ENCODE measurements at regions not wholly inside any gene's neighbourhood (a gene's known extent, or its start where the extent isn't known, plus 50 kb on each side); places are given as distances from the start of the nearest gene placed in this dataset.

GRCh38 chr5:145636371-145636770, 198.8 kb downstream of the PRELID2 start:
- Histone ChIP-seq H3K4me3 (no peak overlapping the region), H3K4me1 (peaks cover 0 to 9% (median 3%) of the 10 kb centered on the region in 4 donors), H3K9me3 (peaks cover 0 to 4% (median under 1%) of the 10 kb centered on the region in 4 donors), H3K36me3 (no peaks in the 10 kb centered on the region), H3K27me3 (no peaks in the 10 kb centered on the region), H3K27ac (no peak overlapping the region)
- TF ChIP-seq POLR2AphosphoS5 (IDR thresholded peaks at IDR 0.05) (no peak), EP300 (IDR thresholded peaks at IDR 0.05) (no peak), POLR2A (IDR thresholded peaks at IDR 0.05) (no peak)
- TF ChIP-seq, protein P1, sequence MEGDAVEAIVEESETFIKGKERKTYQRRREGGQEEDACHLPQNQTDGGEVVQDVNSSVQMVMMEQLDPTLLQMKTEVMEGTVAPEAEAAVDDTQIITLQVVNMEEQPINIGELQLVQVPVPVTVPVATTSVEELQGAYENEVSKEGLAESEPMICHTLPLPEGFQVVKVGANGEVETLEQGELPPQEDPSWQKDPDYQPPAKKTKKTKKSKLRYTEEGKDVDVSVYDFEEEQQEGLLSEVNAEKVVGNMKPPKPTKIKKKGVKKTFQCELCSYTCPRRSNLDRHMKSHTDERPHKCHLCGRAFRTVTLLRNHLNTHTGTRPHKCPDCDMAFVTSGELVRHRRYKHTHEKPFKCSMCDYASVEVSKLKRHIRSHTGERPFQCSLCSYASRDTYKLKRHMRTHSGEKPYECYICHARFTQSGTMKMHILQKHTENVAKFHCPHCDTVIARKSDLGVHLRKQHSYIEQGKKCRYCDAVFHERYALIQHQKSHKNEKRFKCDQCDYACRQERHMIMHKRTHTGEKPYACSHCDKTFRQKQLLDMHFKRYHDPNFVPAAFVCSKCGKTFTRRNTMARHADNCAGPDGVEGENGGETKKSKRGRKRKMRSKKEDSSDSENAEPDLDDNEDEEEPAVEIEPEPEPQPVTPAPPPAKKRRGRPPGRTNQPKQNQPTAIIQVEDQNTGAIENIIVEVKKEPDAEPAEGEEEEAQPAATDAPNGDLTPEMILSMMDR (IDR thresholded peaks at IDR 0.05): no peak
- peak in 1 of 2 donors; percentile 30 for DNase-seq
- intact Hi-C loops (cut with DNase I; ENCODE audit: low total_unique reads): no loop called here

DNA sequence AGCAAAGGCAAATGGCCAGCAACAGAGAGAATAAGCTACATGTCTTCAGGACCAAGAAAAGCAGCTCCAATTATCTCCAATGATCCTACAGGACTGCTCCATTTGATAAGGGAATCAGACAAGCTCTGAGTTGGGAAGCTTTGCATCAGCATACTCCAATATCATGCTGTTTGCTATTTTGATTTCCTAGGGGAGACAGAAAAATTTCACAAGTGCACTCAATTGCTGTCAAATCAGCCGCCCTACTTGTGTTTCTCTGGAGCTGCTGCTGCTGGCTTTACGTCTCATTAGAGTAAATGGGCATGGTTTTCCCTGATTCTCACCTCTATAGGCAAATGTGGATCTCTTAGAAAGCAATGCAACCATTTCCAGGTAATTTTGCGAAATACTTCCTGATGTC, 201.7 kb downstream of the PRELID2 start:
- H3K9me3 ChIP-seq: no peaks in the 10 kb centered on the region
- intact Hi-C loops (cut with DNase I; ENCODE audit: low total_unique reads): no loop called here
- H3K4me1 ChIP-seq: peaks cover 0 to 9% (median 3%) of the 10 kb centered on the region in 4 donors
- no peak overlapping the region for H3K4me3 ChIP-seq
- DNase-seq: no peak
- H3K27ac ChIP-seq: no peak overlapping the region
- TF ChIP-seq, protein P1 (IDR thresholded peaks at IDR 0.05): no peak
- no peak for TF ChIP-seq POLR2AphosphoS5 (IDR thresholded peaks at IDR 0.05)
- TF ChIP-seq POLR2A (IDR thresholded peaks at IDR 0.05): no peak
- TF ChIP-seq EP300 (IDR thresholded peaks at IDR 0.05): no peak
- no peaks in the 10 kb centered on the region for H3K36me3 ChIP-seq
- H3K27me3 ChIP-seq: no peaks in the 10 kb centered on the region
- 87 to 97% (median 90%) methylated on average over 3 of the region's 3 CpGs for WGBS, 5 donors

GRCh38 chr5:145632701-145633100, 202.4 kb downstream of the PRELID2 start:
- Histone ChIP-seq H3K27me3 (no peaks in the 10 kb centered on the region), H3K27ac (no peak overlapping the region), H3K4me3 (no peak overlapping the region), H3K4me1 (peaks cover 0 to 9% (median 3%) of the 10 kb centered on the region in 4 donors), H3K9me3 (no peaks in the 10 kb centered on the region), H3K36me3 (no peaks in the 10 kb centered on the region)
- no peak for TF ChIP-seq EP300 (IDR thresholded peaks at IDR 0.05)
- intact Hi-C loops (cut with DNase I; ENCODE audit: low total_unique reads): no loop called here
- DNase-seq: no peak
- WGBS, 5 donors: 52 to 79% (median 65%) methylated on average over 1 of the region's 1 CpG

- intact Hi-C loops (cut with DNase I; ENCODE audit: low total_unique reads): no loop called here
- peaks cover 0 to 9% (median 3%) of the 10 kb centered on the region in 4 donors for H3K4me1 ChIP-seq
These were observed 206.1 kb downstream of the PRELID2 start for GRCh38 chr5:145629047-145629446.

DNA sequence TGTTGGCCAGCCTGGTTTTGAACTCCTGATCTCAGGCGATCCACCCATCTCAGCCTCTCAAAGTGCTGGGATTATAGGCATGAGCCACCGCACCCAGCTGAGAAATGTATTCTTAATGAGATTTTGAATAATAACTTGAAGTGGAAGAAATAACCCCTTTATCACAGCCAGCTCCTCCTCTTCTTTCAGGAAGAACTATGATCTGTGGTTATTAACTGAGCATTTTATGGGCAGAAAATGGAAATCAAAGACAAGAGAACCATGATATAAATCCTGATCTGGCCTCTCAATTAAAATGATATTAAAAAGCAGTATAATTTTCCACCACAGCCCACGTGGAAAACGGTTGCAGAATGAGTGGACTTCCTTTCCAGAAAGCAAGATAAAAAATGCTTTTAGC, 206.6 kb downstream of the PRELID2 start:
- TF ChIP-seq POLR2AphosphoS5 (IDR thresholded peaks at IDR 0.05): no peak
- no peak for TF ChIP-seq EP300 (IDR thresholded peaks at IDR 0.05)
- TF ChIP-seq, protein P1 (IDR thresholded peaks at IDR 0.05): no peak
- TF ChIP-seq POLR2A (IDR thresholded peaks at IDR 0.05): no peak
- Histone ChIP-seq H3K4me3 (no peak overlapping the region), H3K36me3 (no peaks in the 10 kb centered on the region), H3K4me1 (peaks cover 0 to 4% (median 1%) of the 10 kb centered on the region in 4 donors), H3K27ac (no peak overlapping the region), H3K27me3 (no peaks in the 10 kb centered on the region), H3K9me3 (peaks cover 0 to 7% (median 7%) of the 10 kb centered on the region in 4 donors)
- no peak for DNase-seq
- intact Hi-C loops (cut with DNase I; ENCODE audit: low total_unique reads): no loop called here
- 77 to 85% (median 82%) methylated on average over 4 of the region's 4 CpGs for WGBS, 5 donors

More at GRCh38 chr5:145629047-145629446, 206.1 kb downstream of the PRELID2 start:
- H3K36me3 ChIP-seq: no peaks in the 10 kb centered on the region
- DNase-seq: no peak
- TF ChIP-seq EP300 (IDR thresholded peaks at IDR 0.05) (no peak), POLR2A (IDR thresholded peaks at IDR 0.05) (no peak), POLR2AphosphoS5 (IDR thresholded peaks at IDR 0.05) (no peak)
- TF ChIP-seq, protein P1 (IDR thresholded peaks at IDR 0.05): no peak
- no peak overlapping the region for H3K4me3 ChIP-seq
- H3K27me3 ChIP-seq: no peaks in the 10 kb centered on the region
- 58 to 80% (median 78%) methylated on average over 3 of the region's 3 CpGs for WGBS, 5 donors
- no peak overlapping the region for H3K27ac ChIP-seq
- peaks cover 0 to 2% (median 2%) of the 10 kb centered on the region in 4 donors for H3K9me3 ChIP-seq

All from stomach (tissue), 8 donors.